H1 (cell line): ENCODE measurements at regions not wholly inside any gene's neighbourhood (a gene's known extent, or its start where the extent isn't known, plus 50 kb on each side); places are given as distances from the start of the nearest gene placed in this dataset.

Experiments
- CTCF ChIA-PET: fragments of 300-600 bp; sonication (Branson Sonifier 250); formaldehyde crosslinking; loops from one replicate; lab custom pipeline; 2021; ENCODE audit not compliant: partially characterized antibody; lab: Charles Lee
- POLR2A ChIA-PET: fragments of 300-600 bp; sonication (Branson Sonifier 250); formaldehyde crosslinking; loops from one replicate; lab custom pipeline; 2021; ENCODE audit warnings: inconsistent platforms; ENCODE audit not compliant: partially characterized antibody; lab: Charles Lee
- DNase-seq, 2 experiments: peaks; one replicate each; pipeline versions ENCODE4 v3.0.0 to v3.0.0-alpha.2; 2010 to 2022; ENCODE audit warnings: low spot score in 2 of 2, low read depth in 1 of 2, mixed read lengths in 1 of 2
- FAIRE-seq: peaks from 2 replicates; lab custom pipeline; 2011; peaks lifted over from hg19 to GRCh38; lab: Jason Lieb, UNC
- H2AFZ ChIP-seq: 2 replicates; pipeline ENCODE4 v1.8.1; 2012; ENCODE audit warnings: low read length, inconsistent platforms
- H2AK5ac ChIP-seq: 2 replicates; pipeline ENCODE4 v1.6.1; 2013; ENCODE audit warnings: low read depth, low read length
- H2BK120ac ChIP-seq: replicated peaks from 2 replicates; pipeline ENCODE3; 2013; ENCODE audit warnings: low read depth, low read length, inconsistent platforms
- H2BK12ac ChIP-seq: 2 replicates; pipeline ENCODE4 v1.6.1; 2013; ENCODE audit warnings: low read depth, low read length
- H2BK15ac ChIP-seq: 2 replicates; pipeline ENCODE4 v1.6.1; 2013; ENCODE audit warnings: low read length
- H2BK20ac ChIP-seq: 2 replicates; pipeline ENCODE4 v1.6.1; 2013; ENCODE audit warnings: low read length
- H2BK5ac ChIP-seq: 2 replicates; pipeline ENCODE4 v1.6.1; 2013; ENCODE audit warnings: low read depth, low read length
- H3K14ac ChIP-seq: 2 replicates; pipeline ENCODE4 v1.6.1; 2013; ENCODE audit warnings: inconsistent platforms; ENCODE audit not compliant: insufficient read length
- H3K18ac ChIP-seq: 2 replicates; pipeline ENCODE4 v1.6.1; 2013; ENCODE audit warnings: low read length; ENCODE audit errors: extremely low read depth
- H3K23ac ChIP-seq: 2 replicates; pipeline ENCODE4 v1.6.1; 2013; ENCODE audit warnings: inconsistent platforms; ENCODE audit not compliant: insufficient read length
- H3K23me2 ChIP-seq: 2 replicates; pipeline ENCODE4 v1.6.1; 2013; ENCODE audit warnings: low read depth, low read length
- H3K27ac ChIP-seq: 2 replicates; pipeline ENCODE4 v1.6.1; 2011; ENCODE audit warnings: low read depth, low read length, inconsistent platforms
- H3K27me3 ChIP-seq, 4 experiments: replicated peaks in 1 of 4; 1 replicate in 1 of 4; 2 replicates in 3 of 4; pipeline versions ENCODE4 v1.6.1 to v1.8.1; 2011 to 2013; ENCODE audit warnings: low read length in 3 of 4, mild to moderate bottlenecking in 3 of 4, inconsistent platforms in 2 of 4, mixed read lengths in 2 of 4, moderate library complexity in 1 of 4; ENCODE audit not compliant: control insufficient read depth in 3 of 4, insufficient read depth in 3 of 4; ENCODE audit errors: extremely low read depth in 1 of 4
- H3K36me3 ChIP-seq, 4 experiments: 2 replicates each; pipeline versions ENCODE4 v1.6.1 to v1.8.1; 2011 to 2013; ENCODE audit warnings: mild to moderate bottlenecking in 4 of 4, low read length in 3 of 4, moderate library complexity in 2 of 4, control low read depth in 1 of 4, inconsistent platforms in 1 of 4; ENCODE audit not compliant: insufficient read depth in 4 of 4, control insufficient read depth in 2 of 4
- H3K4ac ChIP-seq: replicated peaks from 2 replicates; pipeline ENCODE3; 2013; ENCODE audit warnings: low read length, low read depth, mixed read lengths, inconsistent platforms; ENCODE audit not compliant: insufficient read length
- H3K4me1 ChIP-seq, 4 experiments: replicated peaks in 1 of 4; 1 replicate in 1 of 4; 2 replicates in 3 of 4; pipeline versions ENCODE4 v1.6.1 to v1.8.1; 2011 to 2013; ENCODE audit warnings: low read length in 3 of 4, inconsistent platforms in 2 of 4, mixed read lengths in 1 of 4; ENCODE audit not compliant: insufficient read depth in 4 of 4, control insufficient read depth in 3 of 4
- H3K4me2 ChIP-seq, 2 experiments: 2 replicates each; pipeline versions ENCODE4 v1.6.1 to v1.8.1; 2011 to 2013; ENCODE audit warnings: low read depth in 2 of 2, low read length in 2 of 2, control low read depth in 1 of 2, inconsistent platforms in 1 of 2, mild to moderate bottlenecking in 1 of 2; ENCODE audit not compliant: insufficient read depth in 1 of 2
- H3K4me3 ChIP-seq, 4 experiments: fragments of 200-600, 300-600 bp in 1 of 4; sonication (generic), shearing (Covaris generic), sonication (Bioruptor Twin) in 1 of 4; 2 replicates each; pipeline versions ENCODE4 v1.5.1 to v1.8.1; 2011 to 2016; ENCODE audit warnings: low read length in 4 of 4, low read depth in 3 of 4, control low read depth in 2 of 4, inconsistent platforms in 2 of 4, mild to moderate bottlenecking in 2 of 4, mixed read lengths in 1 of 4, moderate library complexity in 1 of 4; ENCODE audit not compliant: insufficient read depth in 2 of 4; ENCODE audit errors: extremely low read depth in 1 of 4
- H3K56ac ChIP-seq: replicated peaks from 2 replicates; pipeline ENCODE3; 2013; ENCODE audit warnings: low read depth, mild to moderate bottlenecking, mixed read lengths, low read length, inconsistent platforms; ENCODE audit not compliant: insufficient read length
- H3K79me1 ChIP-seq: 2 replicates; pipeline ENCODE4 v1.6.1; 2013; ENCODE audit warnings: low read depth, low read length, control low read depth
- H3K79me2 ChIP-seq, 2 experiments: 2 replicates each; pipeline versions ENCODE4 v1.6.1 to v1.8.1; 2012 to 2013; ENCODE audit warnings: low read length in 2 of 2, mild to moderate bottlenecking in 2 of 2, inconsistent platforms in 1 of 2; ENCODE audit not compliant: insufficient read depth in 2 of 2, control insufficient read depth in 1 of 2
- H3K9ac ChIP-seq, 4 experiments: replicated peaks in 1 of 4; 1 replicate in 1 of 4; 2 replicates in 3 of 4; pipeline versions ENCODE4 v1.6.1 to v1.8.1; 2011 to 2013; ENCODE audit warnings: low read depth in 3 of 4, low read length in 3 of 4, control low read depth in 2 of 4, mild to moderate bottlenecking in 2 of 4, moderate library complexity in 2 of 4, inconsistent platforms in 1 of 4; ENCODE audit errors: extremely low read depth in 1 of 4
- H3K9me3 ChIP-seq, 2 experiments: 2 replicates each; pipeline versions ENCODE4 v1.6.1 to v1.8.1; 2012 to 2013; ENCODE audit warnings: mild to moderate bottlenecking in 2 of 2, moderate library complexity in 2 of 2, control low read depth in 1 of 2, inconsistent platforms in 1 of 2, low read depth in 1 of 2, low read length in 1 of 2, mixed read lengths in 1 of 2; ENCODE audit not compliant: insufficient read depth in 2 of 2
- H4K20me1 ChIP-seq, 2 experiments: replicated peaks in 1 of 2; 2 replicates each; pipeline versions ENCODE3 to v1.8.1; 2011 to 2013; ENCODE audit warnings: inconsistent platforms in 2 of 2, low read length in 2 of 2, mild to moderate bottlenecking in 1 of 2; ENCODE audit not compliant: insufficient read depth in 2 of 2, control insufficient read depth in 1 of 2
- H4K5ac ChIP-seq: 2 replicates; pipeline ENCODE4 v1.6.1; 2013; ENCODE audit warnings: low read length, low read depth, mixed read lengths, inconsistent platforms; ENCODE audit not compliant: insufficient read length
- H4K8ac ChIP-seq: 2 replicates; pipeline ENCODE4 v1.8.0; 2013; ENCODE audit warnings: mild to moderate bottlenecking, moderate library complexity, low read length, inconsistent platforms; ENCODE audit not compliant: insufficient read depth; ENCODE audit errors: extremely low read depth
- H4K91ac ChIP-seq: replicated peaks from 2 replicates; pipeline ENCODE3; 2013; ENCODE audit warnings: low read length, mixed read lengths, inconsistent platforms; ENCODE audit not compliant: insufficient read length
- GABPA ChIP-seq: IDR thresholded peaks from 2 replicates; pipeline ENCODE4 v1.6.1; 2011; ENCODE audit warnings: mild to moderate bottlenecking, low read length, moderate library complexity, borderline replicate concordance; ENCODE audit not compliant: insufficient read depth
- KDM4A ChIP-seq: IDR thresholded peaks from one replicate; pipeline ENCODE4 v1.7.1; 2012; ENCODE audit warnings: low read depth, mild to moderate bottlenecking, moderate library complexity, low read length, inconsistent platforms; ENCODE audit not compliant: severe bottlenecking
- POLR2AphosphoS5 ChIP-seq: IDR thresholded peaks from 2 replicates; pipeline ENCODE4 v1.6.1; 2011; ENCODE audit warnings: low read depth, low read length
- WGBS, 2 experiments: shearing (Covaris generic) in 1 of 2; methylation state at CpG; one replicate each; pipeline versions ENCODE4 v1.1.6 to v1.1.7; 2013 to 2015; ENCODE audit warnings: low lambda C conversion rate in 2 of 2, mixed read lengths in 2 of 2, inconsistent platforms in 1 of 2, low coverage in 1 of 2, missing lambda C conversion rate in 1 of 2; ENCODE audit not compliant: insufficient replicate concordance in 2 of 2, insufficient coverage in 1 of 2, insufficient read length in 1 of 2; ENCODE audit errors: extremely low coverage in 1 of 2, missing lambda C conversion rate in 1 of 2; 5-methylcytosine and 5-hydroxymethylcytosine counted together

DNA sequence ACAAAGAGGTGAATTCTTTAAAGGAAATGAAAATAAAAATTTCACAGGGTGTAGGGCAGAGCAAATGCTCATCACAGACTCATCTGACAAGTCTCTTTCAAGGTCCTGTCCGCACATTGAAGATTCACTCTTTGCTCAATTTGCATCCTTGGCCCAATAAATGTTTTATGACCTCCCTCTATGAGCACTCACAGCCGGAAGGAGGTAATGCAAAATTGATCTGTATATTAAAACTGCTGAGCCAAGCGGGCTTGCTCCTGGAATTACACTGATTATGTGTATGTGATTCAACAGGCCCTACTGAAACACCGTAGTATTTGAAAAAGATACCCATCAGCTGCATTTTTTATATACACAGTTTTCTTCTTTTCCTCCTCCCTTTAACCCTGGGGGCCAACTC is 246.8 kb downstream of the IZUMO3 start:
- TF ChIP-seq GABPA (no peak), KDM4A (no peak), POLR2AphosphoS5 (no peak)
- Histone ChIP-seq H4K5ac (no peak overlapping the region), H4K20me1 (no peaks in the 10 kb centered on the region), H3K27me3 (no peaks in the 10 kb centered on the region), H2AK5ac (no peak overlapping the region), H2BK120ac (no peak overlapping the region), H3K4me3 (no peak overlapping the region), H3K23me2 (no peaks in the 10 kb centered on the region), H4K8ac (no peak overlapping the region), H3K9me3 (peaks cover 0 to 3% of the 10 kb centered on the region in 2 experiments; a peak in 1 of 4 replicates), H3K23ac (no peak overlapping the region), H2BK20ac (no peak overlapping the region), H3K56ac (no peak overlapping the region), H3K18ac (no peak overlapping the region), H2AFZ (no peak overlapping the region), H3K4me1 (peaks cover 0 to 3% (median 0%) of the 10 kb centered on the region in 4 experiments; a peak in 1 of 7 replicates), H3K9ac (no peak overlapping the region), H3K27ac (no peak overlapping the region), H2BK5ac (no peak overlapping the region), H3K79me2 (no peaks in the 10 kb centered on the region), H2BK12ac (no peak overlapping the region), H2BK15ac (no peak overlapping the region), H4K91ac (no peak overlapping the region), H3K4ac (no peak overlapping the region), H3K4me2 (no peak overlapping the region), H3K36me3 (no peaks in the 10 kb centered on the region), H3K79me1 (no peaks in the 10 kb centered on the region), H3K14ac (no peak overlapping the region)
- 97% methylated on average over 4 of the region's 4 CpGs; no CpG with 5 or more reads in 1 of the 2 experiments for WGBS, 2 experiments
- ChIA-PET CTCF (no interaction called here), POLR2A (no interaction called here)
- FAIRE-seq, result no peak
- no peak for DNase-seq
